B cell (primary cell): ENCODE measurements at regions not wholly inside any gene's neighbourhood (a gene's known extent, or its start where the extent isn't known, plus 50 kb on each side); places are given as distances from the start of the nearest gene placed in this dataset.

Source experiments
- EZH2 ChIP-seq: IDR thresholded peaks from 2 replicates; pipeline ENCODE4 v1.6.1; 2012; ENCODE audit warnings: borderline replicate concordance, low read depth, mild to moderate bottlenecking, moderate library complexity, low read length; ENCODE audit not compliant: insufficient read depth, poor library complexity, severe bottlenecking
- TF ChIP-seq, protein P1 (sequence below): fragments of 200-600 bp; IDR thresholded peaks from one replicate; pipeline ENCODE4 v1.8.0; 2022; ENCODE audit warnings: antibody characterized with exemption, mild to moderate bottlenecking

DNA sequence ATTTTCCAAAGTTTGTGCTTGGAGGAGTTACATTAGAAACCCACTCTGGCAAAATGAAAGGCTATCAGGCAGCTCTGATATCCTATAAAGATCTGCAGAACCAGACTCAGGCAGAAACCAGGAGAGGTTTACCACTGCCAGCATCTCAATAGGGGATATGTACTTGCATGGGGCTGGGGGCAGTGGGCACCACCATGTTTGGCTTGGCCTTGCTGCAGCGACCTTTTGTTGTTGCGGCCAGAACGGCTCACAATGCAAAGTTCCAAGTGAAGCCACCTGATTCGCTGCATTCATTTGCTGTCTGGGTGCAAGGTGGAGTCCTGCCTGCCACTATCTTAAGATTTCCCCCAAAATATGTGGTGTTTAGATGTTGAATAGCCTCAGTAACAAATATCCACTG is 81.3 kb downstream of the COPS8 start:
- TF ChIP-seq, protein P1, sequence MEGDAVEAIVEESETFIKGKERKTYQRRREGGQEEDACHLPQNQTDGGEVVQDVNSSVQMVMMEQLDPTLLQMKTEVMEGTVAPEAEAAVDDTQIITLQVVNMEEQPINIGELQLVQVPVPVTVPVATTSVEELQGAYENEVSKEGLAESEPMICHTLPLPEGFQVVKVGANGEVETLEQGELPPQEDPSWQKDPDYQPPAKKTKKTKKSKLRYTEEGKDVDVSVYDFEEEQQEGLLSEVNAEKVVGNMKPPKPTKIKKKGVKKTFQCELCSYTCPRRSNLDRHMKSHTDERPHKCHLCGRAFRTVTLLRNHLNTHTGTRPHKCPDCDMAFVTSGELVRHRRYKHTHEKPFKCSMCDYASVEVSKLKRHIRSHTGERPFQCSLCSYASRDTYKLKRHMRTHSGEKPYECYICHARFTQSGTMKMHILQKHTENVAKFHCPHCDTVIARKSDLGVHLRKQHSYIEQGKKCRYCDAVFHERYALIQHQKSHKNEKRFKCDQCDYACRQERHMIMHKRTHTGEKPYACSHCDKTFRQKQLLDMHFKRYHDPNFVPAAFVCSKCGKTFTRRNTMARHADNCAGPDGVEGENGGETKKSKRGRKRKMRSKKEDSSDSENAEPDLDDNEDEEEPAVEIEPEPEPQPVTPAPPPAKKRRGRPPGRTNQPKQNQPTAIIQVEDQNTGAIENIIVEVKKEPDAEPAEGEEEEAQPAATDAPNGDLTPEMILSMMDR: no peak
- no peak for TF ChIP-seq EZH2
